HG02610 (cell line): ENCODE measurements at regions not wholly inside any gene's neighbourhood (a gene's known extent, or its start where the extent isn't known, plus 50 kb on each side); places are given as distances from the start of the nearest gene placed in this dataset.

Source experiments
- ATAC-seq: cut with Tn5 transposase; IDR thresholded peaks from one replicate; pipeline ENCODE4 v1.9.1; 2021; ENCODE audit warnings: mild to moderate bottlenecking, moderate library complexity; ENCODE audit not compliant: unreplicated experiment

GRCh38 chr21:34192646-34193285 lies 119.4 kb downstream of the MRPS6 start:
- no peak for ATAC-seq

- ATAC-seq: no peak
Observed at GRCh38 chr21:34195335-34195734, 122.0 kb downstream of the MRPS6 start.

DNA sequence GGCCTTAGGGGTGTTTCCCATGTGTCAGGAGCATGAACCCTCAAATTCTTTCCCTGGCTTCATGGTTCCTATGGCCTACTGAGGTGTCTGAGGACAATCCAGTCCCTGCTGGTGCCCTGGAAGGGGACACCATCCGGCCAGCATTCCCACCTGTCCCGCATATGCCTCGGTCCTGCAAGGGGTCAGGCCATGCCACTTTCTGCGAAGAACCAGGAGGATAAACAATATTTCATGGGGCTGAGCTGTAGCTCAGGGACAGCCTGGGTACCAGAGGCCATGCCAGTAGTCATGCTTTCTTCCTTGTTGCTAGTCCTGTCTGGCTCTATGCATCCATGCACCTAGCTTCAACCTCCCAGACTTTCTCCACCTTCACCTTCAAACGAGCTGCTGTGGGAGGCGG lies 123.6 kb downstream of the MRPS6 start:
- ATAC-seq: no peak

- ATAC-seq: no peak
Observed at GRCh38 chr21:34197561-34197960, 124.2 kb downstream of the MRPS6 start.

DNA sequence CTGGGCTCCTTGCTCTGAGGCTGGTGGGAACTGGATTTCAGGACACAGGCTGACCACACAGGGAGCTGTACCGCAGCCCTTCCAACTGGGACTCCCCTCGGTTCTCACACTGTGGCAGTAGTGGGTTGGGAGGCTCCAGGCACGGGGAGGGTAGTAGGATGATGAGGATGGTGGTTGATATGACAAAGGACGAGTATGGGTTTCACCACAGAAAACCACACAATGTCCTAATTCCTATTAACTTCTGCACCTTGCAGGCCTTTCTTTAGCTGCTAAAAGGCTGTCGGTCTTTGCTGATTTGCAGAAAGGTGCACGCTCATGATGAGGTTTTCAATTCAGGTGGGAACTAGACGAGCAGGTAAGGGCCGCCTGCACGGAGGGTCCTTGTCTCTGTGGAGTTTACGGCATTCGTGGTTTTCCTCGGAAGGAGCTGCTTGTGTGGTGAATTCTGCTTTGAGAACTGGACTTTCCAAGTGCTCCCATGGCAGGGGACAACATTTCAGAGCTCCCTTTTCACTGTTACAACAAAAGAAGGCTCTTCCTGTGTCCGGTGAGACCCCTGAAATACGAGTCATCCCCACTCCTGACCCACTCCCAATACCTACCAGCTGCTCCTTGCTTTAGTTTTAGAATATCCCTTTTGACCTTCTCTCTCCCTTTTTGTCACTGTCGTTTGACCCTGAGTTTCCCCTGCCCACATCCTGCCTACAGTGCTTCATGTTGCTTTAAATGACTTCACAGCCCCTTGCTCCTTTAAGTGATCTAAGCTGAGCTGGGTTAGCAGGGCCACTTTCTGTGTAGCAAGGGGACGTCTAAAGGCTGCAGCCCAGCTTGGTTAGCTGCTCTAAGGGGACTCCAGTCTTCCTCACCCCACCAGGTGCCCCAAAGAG lies 125.1 kb downstream of the MRPS6 start:
- no peak for ATAC-seq

GRCh38 chr21:34199121-34199910 lies 125.9 kb downstream of the MRPS6 start:
- ATAC-seq: no peak

GRCh38 chr21:34200288-34200905 lies 127.0 kb downstream of the MRPS6 start:
- no peak for ATAC-seq

DNA sequence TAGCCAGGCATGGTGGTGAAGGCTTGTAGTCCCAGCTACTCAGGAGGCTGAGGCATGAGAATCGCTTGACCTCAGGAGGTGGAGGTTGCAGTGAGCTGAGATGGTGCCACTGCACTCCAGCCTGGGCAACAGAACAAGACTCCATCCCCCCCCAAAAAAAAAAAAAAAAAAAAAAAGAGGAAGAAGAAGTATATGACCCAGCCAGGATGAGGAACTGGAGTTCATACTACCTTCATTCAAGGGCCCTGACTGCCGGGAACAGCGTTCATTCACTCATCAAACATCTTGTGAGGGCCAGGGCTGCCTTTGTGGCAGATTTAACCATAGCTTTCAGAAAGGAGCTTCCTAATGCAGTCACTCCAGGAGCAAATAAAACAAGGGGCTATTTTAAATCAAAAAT lies 127.6 kb downstream of the MRPS6 start:
- ATAC-seq: no peak

DNA sequence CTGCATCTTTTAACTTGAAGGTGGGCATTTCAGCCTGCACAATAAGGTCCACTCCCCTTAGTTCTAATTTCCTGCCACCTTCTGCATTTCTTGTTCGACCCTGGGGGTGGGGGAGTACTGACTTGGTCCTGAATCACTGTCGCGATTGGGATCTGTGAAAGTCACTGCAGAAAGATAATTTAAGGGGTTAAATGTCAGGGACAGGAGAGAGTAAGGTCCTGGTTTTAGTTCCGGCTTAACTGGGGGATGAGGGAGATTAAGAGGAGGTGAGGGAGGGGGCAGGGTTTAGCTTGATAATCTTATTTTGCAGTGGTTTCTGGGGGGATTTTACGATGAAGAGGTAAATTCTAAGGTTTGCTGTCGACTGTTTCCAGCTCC lies 128.1 kb downstream of the MRPS6 start:
- no peak for ATAC-seq

GRCh38 chr21:34202553-34203372 lies 129.4 kb downstream of the MRPS6 start:
- ATAC-seq: no peak

DNA sequence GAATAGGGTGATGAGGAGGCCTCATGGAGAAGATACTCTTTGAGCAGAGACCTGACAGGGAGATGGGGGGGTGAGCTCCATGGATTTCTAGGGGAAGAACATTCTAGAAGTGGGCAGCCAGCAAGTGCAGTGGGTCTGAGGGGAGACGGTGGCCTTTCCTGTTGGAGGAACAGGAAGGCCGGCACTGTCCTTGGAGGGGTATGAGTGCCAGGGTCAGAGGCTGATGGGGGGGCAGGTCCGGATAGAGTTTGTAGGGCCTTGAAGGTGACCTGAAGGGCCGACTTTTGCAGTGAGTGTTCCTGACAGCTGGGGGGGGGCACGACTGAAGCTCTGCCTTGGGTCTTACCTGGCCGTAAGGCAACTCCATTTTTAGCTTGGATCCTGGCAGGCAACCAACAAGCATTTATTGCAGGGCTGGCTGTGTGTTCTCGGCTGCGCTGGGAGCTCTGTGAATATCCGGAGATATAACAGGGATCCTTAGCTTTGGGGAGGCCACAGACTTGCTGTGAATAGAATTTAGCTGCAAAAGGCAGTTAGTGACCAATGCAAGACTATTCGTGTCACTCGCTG lies 130.6 kb downstream of the MRPS6 start:
- ATAC-seq: no peak

DNA sequence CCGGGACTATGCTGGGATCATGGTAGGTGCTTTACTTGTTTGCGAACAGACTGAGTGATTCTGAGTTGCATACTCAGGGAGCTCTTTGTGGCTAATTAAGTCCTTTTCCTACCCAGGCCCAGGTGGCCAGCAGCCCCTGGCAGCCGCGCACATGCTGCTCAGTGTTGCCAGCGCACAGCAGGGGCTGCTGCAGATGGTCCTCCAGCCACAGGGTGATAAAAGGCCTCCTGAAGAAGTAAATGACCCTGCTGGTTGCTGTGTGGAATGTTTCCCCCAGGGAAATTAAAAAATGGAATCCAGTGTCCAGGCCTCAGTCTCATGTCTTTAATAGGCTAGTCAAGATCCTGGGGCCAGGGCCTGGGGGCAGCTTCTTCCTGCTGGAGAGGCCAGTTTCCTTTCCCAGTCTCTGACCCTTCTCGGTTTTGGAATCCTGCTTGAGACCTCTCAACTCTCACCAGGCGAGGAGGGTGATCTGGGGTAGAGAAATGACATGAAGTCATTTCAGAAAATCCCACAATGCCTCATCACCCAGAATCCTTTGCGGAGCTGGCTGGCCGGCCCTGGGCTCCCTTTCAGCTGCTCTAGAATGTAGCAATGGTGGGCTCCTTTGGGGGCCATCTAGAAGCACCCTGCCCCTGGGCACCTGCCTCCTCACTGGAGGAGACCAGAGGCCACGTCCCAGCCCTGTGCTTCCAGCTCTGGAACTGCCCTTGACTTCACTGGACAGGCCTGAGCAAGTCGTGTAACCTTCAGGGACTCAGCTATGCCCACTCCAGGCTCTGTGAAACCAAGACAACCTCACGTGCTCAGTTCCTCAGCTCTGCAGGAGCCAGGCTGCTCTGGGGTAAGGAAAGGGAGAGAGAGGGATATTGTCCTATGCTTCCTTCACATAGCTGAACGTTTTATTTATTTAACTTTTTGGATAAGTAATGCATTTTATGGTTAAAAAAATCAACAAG lies 131.4 kb downstream of the MRPS6 start:
- no peak for ATAC-seq

GRCh38 chr21:34205811-34206571 lies 132.6 kb downstream of the MRPS6 start:
- ATAC-seq: no peak

DNA sequence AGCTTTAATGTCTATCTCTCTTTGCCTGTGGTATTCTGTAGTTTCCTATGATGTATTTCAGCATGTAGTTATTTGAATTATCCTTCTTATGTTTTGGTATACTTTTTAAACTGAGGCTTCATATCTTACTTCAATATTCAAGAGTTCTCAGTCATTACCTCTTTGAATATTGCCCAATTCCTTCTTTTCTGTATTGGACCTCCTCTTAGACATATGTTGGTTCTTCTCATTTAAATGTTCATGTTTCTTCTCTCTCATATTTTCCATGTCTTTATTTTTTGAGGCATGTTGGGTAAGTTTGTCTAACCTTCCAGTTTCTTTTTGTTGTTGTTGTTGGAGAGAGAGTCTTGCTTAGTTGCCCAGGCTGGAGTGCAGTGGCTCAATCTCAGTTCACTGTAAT lies 140.6 kb downstream of the MRPS6 start:
- ATAC-seq: no peak

GRCh38 chr21:34215501-34215900 lies 142.1 kb downstream of the MRPS6 start:
- ATAC-seq: no peak

DNA sequence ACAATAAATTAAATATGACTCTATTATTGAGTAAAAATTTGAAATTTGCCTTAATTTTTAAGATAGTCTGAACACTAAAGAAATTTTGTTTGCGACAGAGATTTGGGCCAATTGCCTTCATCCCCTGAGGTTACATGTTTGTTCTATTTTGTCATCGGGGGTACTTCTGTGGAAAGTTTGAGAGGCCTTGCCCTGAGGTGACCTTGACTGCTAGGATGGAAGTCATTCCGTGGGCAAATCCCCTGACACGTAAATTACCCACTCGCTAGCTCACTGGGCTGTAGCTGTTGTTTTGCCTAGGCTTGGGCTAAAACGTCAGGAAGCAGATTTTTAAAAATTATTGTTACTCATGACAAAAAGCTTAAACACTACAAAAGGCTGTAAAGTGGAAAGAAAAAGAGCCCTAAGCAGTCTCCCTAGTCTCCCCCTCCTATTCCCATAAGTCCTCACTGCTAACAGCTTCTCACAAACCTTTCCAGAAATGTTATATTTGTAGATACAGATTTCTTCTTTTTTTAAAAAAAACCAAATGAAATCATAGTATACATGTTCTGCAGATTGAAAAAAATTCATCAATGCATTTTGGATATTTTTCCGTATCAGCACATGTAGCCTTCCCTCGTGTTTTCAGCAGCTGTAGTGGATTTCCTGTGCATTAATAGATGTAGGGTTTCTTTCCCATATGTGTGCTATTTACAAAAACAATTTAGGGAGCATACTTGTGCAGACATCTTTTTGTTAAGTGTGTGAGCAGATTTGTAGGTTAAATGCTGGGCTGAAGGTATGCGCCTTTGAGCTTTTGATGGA lies 142.7 kb downstream of the MRPS6 start:
- ATAC-seq: no peak

- no peak for ATAC-seq
Observed at GRCh38 chr21:34216718-34217032, 143.3 kb downstream of the MRPS6 start.

- no peak for ATAC-seq
Observed at GRCh38 chr21:34217263-34217662, 143.9 kb downstream of the MRPS6 start.
